Activated CD8-positive, alpha-beta memory T cell treated with anti-CD3 and anti-CD28 coated beads for 24 hours (primary cell): ENCODE measurements at regions not wholly inside any gene's neighbourhood (a gene's known extent, or its start where the extent isn't known, plus 50 kb on each side); places are given as distances from the start of the nearest gene placed in this dataset.

ENCODE experiments used
- DNase-seq: peaks from one replicate; pipeline ENCODE4 v3.0.0-alpha.2; 2020

DNA sequence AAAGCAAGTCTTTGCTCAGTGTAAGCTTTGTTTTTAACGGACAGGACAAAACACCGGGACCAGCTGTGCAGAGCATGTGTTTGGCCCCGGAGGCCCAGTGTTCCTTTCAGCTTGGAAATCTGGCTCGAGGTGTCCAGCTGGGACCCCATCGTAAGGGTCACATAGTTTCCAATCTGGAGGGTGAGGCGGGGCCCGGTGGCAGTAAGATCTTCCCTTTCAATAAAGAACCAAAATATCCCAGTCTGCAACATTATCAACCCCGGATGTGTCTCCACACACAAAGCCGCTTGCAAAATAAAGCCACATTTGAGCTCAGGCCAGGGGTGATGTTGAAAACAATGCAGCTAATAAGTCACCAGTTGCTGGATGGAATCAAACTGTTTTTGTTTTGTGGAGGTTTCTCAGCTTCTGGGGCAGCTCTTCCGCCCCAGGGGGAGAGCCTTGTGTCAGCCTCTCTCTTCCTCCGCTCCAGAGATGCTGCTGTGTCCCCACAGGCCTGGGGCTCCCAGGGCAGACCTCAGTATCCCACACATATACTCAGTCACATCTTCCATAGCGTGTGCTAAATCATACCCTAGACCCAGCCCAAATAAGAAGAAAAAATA, 138.6 kb upstream of the GLI2 start:
- no peak for DNase-seq

DNA sequence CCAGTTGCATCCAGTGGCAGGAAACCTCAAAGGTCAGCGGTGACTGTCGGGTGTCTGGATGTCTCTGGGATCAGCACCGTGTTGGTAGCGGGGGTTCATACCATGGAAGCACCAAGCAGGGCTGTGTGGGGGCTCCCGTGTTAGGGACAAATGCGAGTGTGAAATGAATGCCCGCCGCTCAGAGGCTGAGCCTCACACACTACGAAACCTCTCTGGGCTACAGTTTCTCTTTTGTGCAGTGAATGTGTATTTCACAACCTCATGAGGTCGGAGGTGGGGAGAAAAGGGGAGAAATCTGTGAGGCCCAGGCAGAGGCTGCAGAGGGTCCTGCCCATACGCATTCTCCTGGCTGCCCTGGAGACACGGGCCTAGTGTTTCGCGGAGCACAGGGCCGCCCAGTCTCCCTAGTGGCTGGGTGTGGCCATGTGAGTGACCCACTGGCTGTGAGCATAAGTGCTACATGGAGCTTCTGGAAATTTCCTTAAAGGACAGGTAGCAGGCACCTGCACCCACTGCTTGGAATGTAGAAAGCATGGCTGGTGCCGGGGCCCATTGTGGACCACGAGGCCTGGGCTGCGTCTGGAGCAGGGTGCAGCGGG, 138.0 kb upstream of the GLI2 start:
- no peak for DNase-seq

DNA sequence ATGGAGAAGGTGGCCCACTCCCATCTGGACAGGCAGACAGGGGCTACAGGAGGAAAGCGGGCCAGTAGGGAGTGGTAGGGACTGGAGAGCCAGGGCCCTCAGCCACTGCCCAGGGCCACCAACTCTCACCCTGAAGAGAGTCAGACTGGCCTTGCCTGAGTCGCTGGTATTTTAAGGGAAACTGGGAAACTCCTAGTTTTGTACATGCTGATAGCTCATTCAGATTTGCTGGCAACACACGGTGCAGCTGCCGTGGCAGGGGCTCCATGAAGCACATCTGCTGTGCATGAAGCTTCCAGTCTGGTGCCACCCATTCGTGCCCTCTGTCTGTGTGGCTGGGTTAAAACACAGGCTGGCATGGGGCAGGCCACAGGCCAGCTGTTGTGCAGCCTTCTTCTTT, 137.3 kb upstream of the GLI2 start:
- DNase-seq = no peak

DNA sequence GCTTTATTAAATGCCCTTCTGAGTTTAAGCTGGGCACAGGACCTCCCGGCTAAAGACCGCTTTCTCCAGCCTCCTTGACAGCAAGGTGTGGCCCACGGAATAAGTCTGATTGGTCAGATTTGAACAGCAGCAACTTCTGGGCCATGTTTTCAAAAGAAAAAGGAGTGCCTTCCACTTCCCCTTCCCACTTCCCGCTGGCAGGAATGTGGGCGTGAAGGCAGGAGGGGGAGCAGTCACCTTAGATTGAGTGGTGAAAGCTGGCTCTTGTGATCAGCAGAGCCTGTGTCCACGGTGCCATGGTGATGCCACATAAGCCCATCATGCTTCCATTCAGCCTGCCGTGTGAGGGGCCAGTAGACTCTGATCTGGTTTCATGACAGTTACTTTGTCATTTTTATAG, 136.6 kb upstream of the GLI2 start:
- DNase-seq = no peak

DNA sequence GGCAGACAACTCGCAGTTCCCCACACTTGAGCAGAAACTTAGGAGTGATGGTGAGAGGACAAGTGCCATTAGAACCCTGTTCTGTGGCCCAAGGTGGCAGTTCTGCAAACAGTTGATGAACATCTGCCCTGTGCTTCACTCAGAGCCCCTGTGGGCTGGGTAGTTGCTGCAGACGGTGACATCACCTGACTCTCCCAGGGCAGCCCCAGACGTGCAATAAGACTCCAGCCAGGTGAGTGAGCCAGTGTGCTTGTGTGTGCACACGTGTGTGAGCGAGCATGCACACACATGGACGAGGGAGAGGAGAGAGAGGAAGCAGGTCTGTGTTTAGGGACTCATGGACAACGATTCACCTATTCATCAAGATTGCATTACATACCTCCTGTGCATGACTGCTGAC, 136.0 kb upstream of the GLI2 start:
- DNase-seq = no peak

DNA sequence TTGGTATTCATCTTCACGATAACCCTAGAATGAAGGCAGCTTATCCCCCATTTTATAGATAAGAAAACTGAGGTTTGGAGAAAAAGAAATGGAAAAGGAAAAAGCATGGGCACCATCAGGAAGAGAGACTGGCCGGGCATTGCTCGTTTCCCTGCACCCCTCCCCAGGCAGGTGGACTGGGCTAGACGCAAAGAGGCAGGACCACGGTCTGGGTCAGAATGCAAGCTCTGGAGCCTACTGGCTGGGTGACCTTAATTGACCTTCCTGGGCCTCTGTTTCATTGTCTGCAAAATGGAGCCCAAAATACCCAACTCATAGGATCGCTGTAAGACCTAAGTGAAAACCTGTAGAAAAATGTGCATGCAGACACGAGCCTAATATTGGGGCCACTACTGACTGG, 135.3 kb upstream of the GLI2 start:
- no peak for DNase-seq

DNA sequence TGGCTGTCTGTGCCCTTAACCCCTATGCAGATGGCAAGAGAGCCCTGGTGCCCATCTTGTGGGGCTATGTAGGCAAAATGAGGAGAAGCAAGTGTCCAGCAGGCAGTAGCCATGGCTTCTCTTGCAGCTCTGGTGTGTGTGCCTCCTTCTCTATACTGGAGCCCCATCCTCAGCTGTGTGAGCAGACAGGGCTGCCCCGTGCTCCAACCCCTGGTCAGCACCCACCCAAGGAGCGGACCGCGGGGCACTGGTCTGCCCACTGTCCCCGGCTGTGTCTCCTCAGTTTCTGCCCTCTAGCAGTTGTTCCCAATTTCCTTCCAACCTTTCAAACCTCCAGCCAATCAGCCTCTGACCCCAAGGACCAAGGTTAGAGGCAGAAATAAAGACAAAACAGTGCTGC, 134.9 kb upstream of the GLI2 start:
- no peak for DNase-seq

DNA sequence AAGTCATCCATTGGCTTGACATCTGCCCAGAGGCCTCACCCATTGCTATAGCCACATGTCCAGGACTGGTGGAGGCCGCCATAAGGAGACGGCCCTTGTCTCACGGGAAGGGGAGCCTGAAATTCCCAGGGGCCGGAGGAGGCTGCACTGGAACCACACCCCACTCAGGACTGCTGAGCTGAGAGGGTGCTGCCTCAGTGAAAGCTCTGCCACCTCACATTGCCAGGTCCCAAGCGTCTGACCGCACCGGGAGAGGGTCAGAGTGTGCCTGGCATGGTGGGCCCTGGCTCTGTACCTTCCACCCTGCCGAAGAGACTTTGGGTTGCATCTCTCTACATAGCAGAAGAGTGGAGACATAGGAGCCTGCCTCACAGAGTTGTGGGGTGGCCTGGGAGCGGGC, 134.1 kb upstream of the GLI2 start:
- no peak for DNase-seq

DNA sequence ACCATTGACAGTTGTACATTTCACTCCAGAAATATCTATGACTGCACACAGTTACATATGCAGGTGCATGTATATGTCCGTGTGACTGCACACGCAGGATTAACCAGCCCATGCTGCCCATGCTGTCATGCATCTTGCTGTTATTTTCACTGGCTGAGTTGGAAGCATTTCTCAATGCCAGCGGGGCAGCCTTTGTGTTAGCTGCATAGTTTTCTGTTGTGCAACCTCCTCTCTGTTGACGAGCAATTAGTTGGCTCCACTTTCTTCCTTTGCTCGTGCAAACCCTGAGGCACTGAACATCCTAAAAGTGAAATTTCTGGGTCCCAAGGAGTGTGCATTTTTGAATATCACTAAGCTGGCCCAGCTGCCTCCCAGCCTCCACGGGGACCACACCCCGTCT, 133.4 kb upstream of the GLI2 start:
- DNase-seq = no peak

DNA sequence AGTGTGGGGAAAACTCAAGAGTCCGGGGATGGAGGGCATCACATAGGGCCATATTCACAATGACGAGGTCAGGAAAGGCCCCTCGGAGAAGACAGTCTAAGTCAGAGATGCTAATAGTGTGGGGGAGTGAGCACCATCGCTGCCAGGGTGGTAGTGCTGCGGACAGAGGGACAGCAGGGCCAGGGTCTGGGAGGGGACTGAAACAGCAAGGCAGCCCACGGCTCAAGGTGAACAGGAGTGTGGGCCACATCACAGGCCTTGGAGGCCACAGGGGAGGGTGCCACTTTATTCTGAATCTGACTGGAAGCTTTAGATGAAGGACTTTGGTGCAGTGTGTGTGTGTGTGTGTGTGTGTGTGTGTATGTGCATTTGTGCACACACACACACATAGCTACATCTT, 130.9 kb upstream of the GLI2 start:
- DNase-seq = no peak

DNA sequence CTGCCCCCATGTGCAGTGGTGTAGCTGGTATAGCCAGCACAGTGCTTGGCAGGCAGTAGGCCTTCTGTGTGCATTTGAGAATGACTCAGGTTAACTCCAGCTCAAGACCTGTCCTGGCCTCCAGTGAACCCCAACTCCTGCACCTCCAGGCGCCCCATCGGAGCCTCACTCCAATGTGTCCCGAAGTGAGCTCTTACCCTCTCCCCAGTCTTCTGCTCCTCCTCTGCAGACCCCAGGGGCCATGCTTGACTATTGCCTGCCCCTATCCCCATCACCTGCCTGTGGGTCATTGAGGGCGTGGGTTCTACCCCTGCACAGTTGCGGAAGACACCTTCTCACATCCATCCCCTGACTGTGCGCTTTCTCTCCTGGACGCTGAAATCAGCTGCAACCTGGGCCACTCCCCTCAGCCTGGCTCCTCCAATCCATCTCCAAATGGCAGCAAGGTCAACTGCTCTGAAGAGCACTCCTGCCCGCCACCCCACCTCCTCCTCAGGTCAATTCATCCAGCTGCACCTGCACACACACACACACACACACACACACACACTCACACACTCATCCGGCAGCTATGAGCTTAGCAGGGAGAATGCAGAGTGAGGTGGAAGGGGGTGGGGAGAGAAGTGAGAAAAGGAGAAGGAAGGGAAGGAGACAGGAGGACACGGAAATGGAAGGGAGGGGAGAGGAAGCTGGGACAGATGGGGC, 130.3 kb upstream of the GLI2 start:
- no peak for DNase-seq

DNA sequence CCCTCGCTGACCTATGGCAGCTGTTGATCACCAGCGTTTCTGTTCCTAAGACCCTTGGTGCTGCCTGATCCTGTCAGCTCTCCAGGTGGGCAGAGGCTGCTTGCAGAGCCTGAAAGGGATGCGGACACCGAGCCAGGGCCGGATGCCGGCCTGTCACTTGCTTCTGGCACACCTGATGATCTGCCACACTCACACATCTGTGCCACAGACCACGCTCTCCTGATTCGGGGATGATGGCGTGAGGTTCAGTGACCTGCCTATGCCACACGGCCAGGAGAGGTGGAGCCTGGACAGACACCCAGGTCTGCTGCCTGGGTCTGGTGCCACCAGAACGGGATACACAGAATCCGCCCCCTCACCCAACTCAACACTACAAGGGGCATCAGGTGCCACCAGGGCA, 129.4 kb upstream of the GLI2 start:
- no peak for DNase-seq

DNA sequence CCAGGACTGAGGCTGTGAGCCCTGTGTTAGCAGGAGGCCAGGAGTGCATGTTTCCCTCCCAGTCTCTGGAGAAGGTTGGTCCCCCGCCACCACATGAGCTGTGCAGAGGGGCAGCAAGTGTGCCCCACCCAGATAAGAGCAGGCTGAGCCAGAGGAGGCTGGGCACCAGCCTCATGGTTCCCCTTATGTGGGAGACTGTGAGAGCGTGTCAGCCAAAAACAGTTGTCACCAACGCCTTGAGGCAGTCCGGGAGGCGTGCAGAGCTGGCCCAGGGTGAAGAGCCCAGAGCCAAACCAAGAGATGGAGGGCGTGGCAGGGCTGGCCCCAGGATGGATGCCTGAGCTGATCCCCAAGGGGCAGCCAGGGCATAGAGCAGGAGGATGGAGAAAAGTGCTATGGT, 128.7 kb upstream of the GLI2 start:
- no peak for DNase-seq

DNA sequence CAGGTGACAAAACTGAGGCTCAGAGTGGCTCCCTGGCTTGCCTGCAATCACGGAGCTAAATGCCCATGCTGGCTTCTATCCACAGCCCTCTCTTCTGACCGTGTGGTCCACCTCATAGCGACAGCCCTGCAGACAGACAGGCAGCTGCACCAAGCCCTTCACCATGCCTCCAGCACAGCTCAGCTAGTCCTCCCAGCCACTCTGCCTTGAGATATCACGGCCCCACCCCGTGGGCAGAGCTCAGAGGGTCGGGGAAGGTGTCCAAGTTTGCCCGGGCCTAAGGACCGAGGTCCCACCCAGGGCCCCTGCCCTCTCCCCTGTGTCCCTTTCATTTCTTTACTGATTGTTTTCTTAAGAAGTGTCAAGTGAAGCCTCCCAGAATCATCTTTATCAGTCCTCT, 128.2 kb upstream of the GLI2 start:
- DNase-seq = no peak

DNA sequence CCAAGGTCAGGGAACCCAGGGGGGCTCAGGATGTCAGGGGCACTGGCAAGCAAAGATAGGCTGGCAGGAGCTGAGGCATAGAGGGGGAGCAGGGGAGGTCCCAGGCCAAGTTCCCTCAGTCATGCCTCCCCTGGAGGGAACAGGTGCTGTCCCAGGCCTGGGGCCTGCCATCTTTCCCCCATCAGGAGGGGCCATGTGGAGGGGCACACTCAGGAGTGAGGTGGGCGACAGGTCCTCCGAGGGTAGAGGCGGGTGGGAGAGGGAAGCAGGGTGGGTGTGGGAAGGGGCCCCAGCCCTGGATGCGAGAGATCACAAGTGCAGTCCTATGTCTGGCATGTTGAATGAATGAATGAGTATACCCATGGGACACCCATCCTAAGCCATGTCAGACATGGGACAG, 127.7 kb upstream of the GLI2 start:
- no peak for DNase-seq

DNA sequence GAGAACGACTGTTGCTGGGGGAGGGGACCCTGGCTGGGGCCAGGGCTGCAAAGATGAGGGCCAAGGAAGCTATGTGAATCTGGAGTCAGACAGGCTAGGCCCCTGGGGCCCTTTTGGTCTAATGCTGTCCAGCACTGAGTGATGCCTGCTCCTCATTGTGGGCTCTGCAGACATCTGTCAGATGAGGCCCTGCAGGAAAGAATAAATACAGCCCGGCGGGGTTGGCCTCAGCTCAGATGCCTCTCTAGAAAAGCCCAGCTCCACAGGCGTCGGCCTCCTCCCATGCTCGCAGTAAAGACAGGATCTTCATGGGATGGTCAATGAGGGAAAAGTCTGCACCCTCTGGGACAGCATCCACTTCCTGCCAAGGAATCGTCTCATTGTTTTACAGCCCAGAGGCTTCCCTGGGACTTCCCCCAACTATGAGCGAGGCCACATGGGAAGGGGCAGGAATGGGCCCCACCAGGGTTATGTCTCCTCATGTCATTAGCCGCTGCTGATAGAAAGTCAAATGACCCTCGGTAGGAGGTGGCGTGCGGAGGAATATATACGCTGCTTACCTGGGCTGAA, 125.8 kb upstream of the GLI2 start:
- no peak for DNase-seq

DNA sequence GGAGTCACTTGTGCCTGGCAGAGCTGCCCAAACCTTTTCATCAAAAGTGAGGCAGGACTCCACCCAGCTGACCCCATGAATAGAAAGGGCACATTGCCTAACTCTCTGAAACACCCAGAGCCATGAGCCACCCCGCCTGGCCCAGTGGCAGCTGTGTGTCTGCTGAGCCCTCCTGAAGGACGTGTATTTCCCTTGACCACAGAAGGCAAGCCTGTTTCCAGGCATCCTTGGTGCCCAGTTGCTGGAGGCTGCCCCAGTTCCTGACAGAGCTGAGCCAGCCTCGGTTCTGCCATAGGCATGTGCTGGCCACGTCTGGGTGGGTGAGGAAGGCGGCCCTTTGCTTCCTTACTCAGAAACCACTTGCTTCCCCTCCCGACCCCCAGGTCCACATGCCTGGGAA, 124.7 kb upstream of the GLI2 start:
- no peak for DNase-seq

DNA sequence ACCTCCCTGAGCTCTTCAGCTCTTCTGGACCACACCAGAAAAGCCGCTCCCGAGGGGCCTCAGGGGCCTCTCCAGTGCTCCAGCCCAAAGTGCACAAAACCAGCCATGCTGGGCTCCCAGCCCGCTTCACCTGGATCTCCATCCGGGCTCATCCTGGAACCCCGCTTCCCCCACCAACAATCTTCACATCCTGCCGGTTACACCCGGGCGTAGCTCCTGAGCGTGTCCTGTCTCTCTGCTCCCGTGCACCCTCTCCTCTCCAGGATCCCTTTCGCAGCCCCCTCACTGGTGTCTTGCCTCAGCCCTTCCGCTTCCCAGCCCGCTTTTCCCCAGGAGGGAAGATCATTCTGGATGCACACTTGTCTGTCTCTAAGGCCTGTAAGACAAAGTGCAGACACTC, 123.7 kb upstream of the GLI2 start:
- DNase-seq = no peak

DNA sequence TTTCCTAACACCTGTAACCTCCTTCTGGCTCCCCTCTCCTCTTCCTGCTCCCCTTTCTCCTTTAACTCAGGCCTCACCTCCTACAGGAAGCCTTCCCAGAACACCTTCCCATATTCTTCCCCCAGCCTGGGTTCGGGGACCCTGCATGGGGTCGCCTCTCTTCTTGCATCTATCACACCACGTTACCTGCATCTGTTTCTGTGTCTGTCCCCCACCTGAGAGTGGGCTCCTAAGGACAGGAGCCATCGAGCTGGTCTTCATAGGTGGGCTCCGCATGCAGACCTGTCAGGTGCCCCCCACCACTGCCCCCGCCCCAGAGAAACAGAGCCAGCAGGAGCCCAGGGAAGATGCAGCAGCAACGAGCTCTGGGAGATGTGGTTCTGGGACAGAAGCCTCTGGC, 123.2 kb upstream of the GLI2 start:
- no peak for DNase-seq

DNA sequence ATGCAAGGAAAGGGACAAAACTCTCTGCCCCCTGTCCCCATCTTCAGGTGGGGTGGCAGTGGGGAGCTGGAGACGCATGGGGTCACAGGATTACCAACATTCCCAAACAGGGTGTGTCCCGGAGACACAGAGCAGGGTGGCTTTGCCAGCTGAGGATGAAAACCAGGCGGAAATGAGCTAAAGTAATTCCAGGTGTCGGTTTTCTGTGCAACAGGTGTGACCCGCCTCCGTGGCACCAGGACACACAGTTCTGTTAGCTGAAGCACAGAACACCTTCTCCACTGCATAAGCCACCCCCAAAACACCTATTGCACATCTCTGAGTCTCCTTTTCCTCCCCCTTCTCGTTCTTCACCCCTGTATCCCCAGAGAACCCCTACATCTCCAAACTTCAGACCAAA, 122.7 kb upstream of the GLI2 start:
- DNase-seq = no peak

DNA sequence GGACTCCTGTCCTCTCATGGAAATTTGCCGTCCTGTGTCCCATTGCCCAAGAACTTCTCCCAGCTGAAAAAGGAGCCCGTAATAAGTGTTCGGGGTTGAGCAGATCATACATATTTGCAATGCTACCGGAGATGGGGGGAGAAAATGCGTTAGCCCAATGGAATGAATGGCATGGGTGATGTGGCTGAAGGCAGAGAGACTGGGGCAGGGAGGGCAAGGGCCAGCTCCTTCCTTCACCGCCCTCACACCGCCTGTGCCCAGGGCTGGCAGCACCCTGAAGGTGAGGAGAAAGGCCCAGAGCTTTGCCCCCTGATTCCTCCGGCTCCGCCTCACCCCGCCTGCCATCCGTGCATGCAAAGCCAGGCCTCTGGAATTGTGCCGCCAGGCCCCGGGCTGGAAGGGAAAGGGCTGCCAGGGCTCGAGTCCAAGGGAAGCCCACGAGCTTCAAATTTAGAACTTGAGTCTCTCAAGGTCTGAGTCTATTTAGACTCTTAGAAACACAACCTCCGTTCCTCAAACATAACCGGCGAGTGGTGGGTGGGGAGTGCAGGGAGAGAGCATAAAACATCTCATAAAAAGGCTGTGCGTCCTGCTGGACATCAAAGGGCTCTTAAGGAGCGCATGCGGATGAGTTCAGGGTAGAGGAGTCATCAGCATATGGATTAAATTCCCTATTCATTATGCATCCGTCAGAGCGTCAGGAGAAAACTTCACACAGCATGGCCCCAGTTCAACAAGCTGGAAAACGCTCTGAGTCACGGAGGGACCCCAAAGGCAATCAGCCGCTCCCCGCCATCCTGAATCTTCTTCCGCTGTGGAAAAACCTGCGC, 121.7 kb upstream of the GLI2 start:
- no peak for DNase-seq

DNA sequence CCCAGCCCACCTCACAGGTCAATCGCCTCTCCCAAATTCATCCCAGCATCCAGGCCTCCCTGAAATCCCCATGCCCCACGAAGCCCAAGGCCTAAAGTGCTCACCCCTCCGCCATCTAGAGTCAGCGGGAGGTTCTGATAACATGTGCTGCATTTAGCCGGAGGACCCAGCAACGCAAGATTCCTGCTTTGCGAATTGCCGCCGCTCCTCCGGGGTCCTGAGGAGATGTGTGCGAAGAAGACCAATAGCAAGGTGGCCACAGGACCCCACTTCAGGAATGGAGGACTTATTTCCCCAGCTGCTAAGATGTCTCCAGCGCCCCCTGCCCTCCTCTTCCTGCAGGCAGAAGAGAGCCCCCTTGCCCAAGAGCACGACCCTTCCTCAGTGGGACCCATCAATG, 120.8 kb upstream of the GLI2 start:
- no peak for DNase-seq

DNA sequence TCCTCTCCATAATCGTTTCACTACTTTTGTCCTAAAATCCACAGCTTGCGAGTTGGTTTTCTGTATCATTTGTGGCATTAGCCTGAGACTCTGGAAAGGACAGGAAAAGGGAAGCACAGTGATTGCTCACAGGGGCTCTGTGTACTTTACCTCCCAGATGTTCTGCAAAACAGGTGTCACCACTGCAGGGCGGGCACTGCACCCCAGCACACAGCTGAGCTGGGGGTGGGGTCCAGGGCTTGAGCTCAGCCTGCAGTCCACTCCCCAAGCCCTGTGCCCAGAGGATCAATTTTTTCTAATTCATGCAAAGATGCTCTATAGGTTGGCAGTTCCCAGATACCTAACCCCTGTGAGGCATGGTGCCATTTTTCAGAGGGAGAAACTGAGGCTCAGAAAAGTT, 119.4 kb upstream of the GLI2 start:
- DNase-seq = no peak

DNA sequence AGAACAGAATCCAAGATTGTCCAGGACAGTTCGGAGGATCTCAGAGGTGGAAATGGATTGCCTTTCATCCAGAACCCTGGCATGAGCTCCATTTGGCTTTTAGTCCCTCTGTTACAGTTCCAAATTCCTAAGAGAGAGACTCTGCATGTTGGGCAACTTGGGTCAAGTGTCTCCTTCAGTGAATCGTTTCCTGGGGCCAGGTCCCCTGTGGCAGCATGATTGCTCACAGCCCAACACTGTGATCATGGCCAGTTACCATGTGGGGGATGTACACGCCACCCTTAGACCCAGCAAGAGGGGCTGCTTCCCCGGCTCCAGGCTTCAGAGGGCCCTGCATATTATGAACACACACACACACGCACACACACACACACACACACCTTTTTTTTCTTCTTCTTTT, 118.6 kb upstream of the GLI2 start:
- DNase-seq = no peak
